H1 (cell line): ENCODE measurements at regions not wholly inside any gene's neighbourhood (a gene's known extent, or its start where the extent isn't known, plus 50 kb on each side); places are given as distances from the start of the nearest gene placed in this dataset.

Experiments used
- JUN ChIP-seq: IDR thresholded peaks from 2 replicates; pipeline ENCODE4 v1.6.1; 2011; ENCODE audit warnings: low read depth, mild to moderate bottlenecking, improper control_type of control experiment, low read length
- RNF2 ChIP-seq: fragments of 200-900, 300-1000 bp; sonication (generic); IDR thresholded peaks from 2 replicates; pipeline ENCODE4 v1.7.1; 2016; ENCODE audit warnings: borderline replicate concordance, low read depth, mild to moderate bottlenecking, antibody characterized with exemption, low read length; ENCODE audit not compliant: poor library complexity, severe bottlenecking; ENCODE audit errors: missing control alignments
- SIN3A ChIP-seq, 2 experiments: IDR thresholded peaks in 1 of 2; conservative IDR thresholded peaks in 1 of 2; 2 replicates each; pipeline ENCODE4 v1.6.1; 2011 to 2012; ENCODE audit warnings: low read length in 2 of 2, improper control_type of control experiment in 1 of 2, low read depth in 1 of 2, mild to moderate bottlenecking in 1 of 2
- TF ChIP-seq, protein P1 (sequence below): IDR thresholded peaks from 2 replicates; pipeline ENCODE4 v1.6.1; 2012; ENCODE audit warnings: low read length, inconsistent platforms

DNA sequence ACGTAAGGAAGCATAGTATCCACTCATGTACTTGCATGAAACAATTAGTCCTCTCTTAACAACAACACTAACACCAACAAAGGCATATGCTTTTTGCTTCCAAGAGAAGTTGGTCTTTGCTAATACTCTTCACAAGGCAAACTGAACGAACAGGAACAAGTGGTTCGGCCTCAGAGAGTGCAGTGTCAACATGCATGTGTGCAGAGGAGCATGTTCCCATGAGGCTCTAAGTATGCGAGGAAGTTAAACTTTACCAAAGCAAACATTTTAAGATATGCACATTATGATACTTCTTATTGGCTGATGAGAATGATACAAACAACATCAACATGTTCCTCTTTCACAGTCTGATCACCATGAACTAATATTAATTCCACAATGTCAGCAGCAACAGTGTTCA is 285.3 kb upstream of the IRX5 start (continued):
- no peak for TF ChIP-seq SIN3A (conservative IDR thresholded peaks at IDR 0.05 in 1 of 2, IDR thresholded peaks at IDR 0.05 in 1 of 2; ENCODE audit: low read depth in 1 of 2, low read length in 2 of 2)
- no peak for TF ChIP-seq JUN
- TF ChIP-seq, protein P1, sequence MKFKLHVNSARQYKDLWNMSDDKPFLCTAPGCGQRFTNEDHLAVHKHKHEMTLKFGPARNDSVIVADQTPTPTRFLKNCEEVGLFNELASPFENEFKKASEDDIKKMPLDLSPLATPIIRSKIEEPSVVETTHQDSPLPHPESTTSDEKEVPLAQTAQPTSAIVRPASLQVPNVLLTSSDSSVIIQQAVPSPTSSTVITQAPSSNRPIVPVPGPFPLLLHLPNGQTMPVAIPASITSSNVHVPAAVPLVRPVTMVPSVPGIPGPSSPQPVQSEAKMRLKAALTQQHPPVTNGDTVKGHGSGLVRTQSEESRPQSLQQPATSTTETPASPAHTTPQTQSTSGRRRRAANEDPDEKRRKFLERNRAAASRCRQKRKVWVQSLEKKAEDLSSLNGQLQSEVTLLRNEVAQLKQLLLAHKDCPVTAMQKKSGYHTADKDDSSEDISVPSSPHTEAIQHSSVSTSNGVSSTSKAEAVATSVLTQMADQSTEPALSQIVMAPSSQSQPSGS, result no peak
- no peak for TF ChIP-seq RNF2
